Frontal cortex (tissue), 3 donors: ENCODE measurements at regions not wholly inside any gene's neighbourhood (a gene's known extent, or its start where the extent isn't known, plus 50 kb on each side); places are given as distances from the start of the nearest gene placed in this dataset.

ENCODE experiments used
- DNase-seq, 2 donors: peaks; one replicate each; pipeline ENCODE4 v3.0.0; 2012; ENCODE audit warnings: low spot score in 2 of 2
- FAIRE-seq: peaks from 2 replicates; lab custom pipeline; 2012; peaks lifted over from hg19 to GRCh38; lab: Jason Lieb, UNC
- donor health status: control.
- donor health status: control.
- donor health status: control.

- DNase-seq = no peak
- no peak for FAIRE-seq
Measured at GRCh38 chr2:66925128-66925527, 472.0 kb upstream of the ETAA1 start.

GRCh38 chr2:66926594-66927112, 470.5 kb upstream of the ETAA1 start:
- no peak for FAIRE-seq
- DNase-seq = no peak

GRCh38 chr2:66929632-66930338, 467.3 kb upstream of the ETAA1 start:
- FAIRE-seq (no peak), DNase-seq (no peak)

DNA sequence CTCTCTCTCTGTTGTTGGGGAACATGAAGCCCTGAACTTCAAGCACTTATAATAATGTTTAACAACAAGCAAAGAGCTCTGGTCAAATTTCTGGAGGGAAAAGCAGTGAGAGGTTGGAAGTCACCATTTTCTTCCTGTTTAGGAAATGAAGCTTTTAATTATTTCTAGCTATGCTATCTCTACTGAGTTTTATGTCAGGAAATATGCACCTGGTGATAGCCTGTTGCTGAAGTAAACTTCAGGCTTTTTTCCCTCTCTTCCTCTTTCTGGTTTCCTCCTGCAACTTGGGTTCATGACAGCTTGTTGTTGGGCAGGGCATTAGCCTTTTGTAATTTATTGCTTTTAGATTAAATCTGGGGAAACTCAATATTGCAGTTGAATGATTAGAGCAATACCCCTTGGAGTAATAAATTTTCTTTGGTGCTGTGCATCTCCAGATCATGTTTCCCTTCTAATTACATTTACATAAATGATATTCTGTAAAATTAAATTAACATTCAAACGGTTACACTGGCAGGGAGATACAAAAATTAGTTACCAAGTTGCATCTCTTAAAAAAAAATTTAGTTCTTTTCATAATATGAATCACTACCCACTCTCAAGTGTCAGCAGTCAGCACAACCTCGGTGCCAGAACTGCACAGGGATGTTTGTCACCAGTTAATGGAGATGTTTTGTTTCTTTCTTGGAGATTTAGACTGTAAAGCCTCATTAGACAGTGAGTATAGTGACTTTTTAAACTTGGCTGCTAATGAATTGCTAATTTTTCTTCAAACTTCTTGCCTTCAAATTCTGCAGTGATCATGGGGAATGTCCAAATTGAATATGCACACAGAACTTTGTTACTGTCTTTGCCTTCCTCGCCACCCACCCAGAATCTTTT, 466.6 kb upstream of the ETAA1 start:
- FAIRE-seq = no peak
- no peak for DNase-seq

DNA sequence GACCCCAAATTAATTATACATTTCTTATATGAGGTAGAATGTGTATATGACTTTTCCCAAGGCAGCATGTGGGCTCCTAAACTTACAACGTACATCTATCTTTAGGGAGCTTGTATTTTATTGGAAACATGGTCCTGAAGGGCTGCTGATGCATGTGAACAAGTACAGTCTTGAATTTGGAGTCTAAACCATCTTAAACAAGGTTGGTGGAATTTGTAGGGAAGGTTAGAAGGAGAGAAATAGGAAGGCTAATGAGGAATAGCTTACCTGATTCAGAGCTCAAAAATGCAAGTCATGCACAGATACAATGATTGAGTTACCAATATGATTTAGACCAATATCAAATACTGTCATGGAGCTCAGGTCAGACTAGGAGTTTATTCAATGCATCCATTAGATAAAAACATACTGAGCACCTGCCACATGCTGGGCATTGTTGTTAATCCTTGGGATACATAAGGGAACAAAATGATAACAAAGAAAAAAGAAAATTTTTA, 458.6 kb upstream of the ETAA1 start:
- DNase-seq (no peak), FAIRE-seq (no peak)

GRCh38 chr2:66940080-66940479, 457.1 kb upstream of the ETAA1 start:
- DNase-seq (no peak), FAIRE-seq (no peak)

DNA sequence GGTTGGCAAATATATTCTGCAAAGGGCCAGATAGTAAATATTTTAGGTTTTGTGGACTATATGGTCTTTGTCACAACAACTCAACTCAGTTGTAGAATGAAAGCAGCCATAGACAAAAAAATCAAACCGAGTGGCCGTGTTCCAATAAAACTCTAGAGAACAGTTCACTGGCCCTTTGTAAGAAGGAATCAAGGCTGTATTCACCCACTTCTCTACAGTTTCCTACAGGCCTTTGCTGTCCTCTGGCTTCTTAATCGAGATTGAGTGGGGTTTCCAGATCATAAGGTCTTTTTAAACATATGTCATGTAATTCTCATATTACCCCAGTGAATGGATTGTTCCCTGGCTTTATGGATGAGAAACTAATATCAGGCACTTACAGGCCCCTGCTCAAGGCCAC, 448.9 kb upstream of the ETAA1 start:
- no peak for DNase-seq
- FAIRE-seq = no peak

- FAIRE-seq = no peak
- no peak for DNase-seq
Measured at GRCh38 chr2:66957198-66957597, 439.9 kb upstream of the ETAA1 start.

GRCh38 chr2:66957677-66958076, 439.5 kb upstream of the ETAA1 start:
- no peak for FAIRE-seq
- no peak for DNase-seq

GRCh38 chr2:66960161-66960560, 437.0 kb upstream of the ETAA1 start:
- DNase-seq (no peak), FAIRE-seq (no peak)

DNA sequence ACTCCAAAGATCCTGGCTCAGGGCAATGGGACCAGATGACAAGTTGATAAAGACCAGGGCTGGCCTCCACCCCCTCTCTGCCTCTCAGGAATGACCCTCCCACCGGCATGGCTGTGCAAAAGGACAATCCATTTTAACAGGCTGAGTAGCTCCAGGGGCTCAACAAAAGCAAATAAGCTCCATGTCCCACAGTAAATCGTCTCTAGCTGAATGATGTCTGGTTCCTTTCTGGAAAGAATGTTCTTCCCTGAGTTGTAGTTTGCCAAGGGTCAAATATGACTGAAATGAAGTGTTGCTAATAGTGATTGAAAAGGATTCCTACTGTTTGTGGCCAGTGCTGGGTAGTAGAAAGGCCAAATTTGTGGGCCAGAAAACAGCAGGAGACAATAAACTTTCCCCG, 434.4 kb upstream of the ETAA1 start:
- DNase-seq = no peak
- FAIRE-seq = no peak

- FAIRE-seq = no peak
- DNase-seq = no peak
Measured at GRCh38 chr2:66966631-66967030, 430.5 kb upstream of the ETAA1 start.

DNA sequence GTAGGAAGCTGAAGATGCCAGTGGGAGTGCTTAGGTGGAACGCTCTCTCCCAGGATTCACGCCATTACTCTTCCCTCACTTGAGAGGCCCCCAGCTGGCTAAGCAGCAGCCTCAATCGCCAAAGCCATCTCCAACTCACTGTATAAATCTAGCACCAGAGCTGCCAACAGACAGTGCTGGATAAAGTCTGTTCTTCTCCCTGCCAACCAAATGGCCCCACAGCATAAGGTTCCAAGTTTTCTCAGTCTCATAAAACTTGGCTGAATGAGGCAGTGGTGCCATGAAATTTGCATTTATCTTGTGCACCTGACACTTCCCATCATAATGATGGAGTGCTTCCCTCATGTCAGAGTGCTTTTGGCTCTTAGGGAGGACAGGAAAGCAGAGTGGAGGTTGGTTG, 428.2 kb upstream of the ETAA1 start:
- DNase-seq = no peak
- no peak for FAIRE-seq

DNA sequence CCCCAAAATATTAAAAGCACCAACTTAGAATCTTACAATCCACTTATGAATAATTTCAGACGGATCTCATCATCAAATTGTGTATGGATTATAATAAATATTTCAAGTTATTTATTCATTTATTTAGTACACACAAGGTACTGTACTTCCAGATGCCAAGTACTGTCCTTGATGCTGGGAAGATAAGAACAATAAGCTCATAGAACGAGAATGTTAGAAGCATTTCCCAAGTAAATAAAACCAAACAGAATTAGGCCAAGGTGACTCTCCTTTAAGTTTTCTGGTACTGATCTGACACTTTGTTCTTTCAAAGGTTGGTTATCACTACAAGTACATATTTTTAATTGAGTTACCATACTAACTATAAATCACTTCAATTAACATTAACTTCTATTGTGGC, 416.1 kb upstream of the ETAA1 start:
- DNase-seq = no peak
- no peak for FAIRE-seq

DNA sequence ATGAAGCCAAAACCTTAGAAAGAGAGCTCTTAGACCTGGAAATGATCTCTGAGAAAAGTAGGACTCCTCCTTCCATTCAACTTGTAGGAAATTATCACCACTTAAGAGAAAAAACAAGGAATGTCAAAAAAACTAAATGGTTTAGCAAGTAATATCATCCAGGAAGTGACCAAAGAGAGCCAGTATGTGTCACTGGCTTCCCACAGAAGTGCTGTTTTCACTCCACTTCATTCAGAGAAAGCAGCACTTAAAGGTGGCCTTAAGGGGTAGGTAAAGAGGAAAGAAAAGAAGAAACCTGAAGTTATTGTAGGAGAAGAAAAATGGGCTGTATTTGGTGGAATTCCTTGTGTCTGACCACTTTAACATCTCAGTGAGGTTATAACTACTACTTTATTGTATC, 414.4 kb upstream of the ETAA1 start:
- DNase-seq (no peak), FAIRE-seq (no peak)

- FAIRE-seq (no peak), DNase-seq (no peak)
Measured at GRCh38 chr2:66984864-66985263, 412.3 kb upstream of the ETAA1 start.

DNA sequence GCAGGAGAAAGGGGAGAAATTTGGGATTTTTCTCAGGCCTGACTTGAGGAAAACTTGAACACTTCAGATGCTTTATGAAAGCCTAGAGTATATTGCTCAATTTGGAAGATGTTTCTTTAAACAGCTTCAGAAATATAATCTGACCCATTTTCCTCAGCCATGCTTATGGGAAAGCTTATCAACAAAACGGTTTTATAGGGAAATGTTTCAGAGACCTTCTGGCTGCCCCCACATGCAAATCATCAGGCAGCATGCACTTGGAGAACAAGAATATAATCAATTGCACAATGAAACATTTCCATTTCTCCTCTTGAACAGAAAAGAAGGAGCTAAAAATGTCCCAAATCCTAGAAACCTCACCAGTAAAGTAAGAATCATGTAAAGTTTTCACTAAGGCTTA, 411.2 kb upstream of the ETAA1 start:
- FAIRE-seq (no peak), DNase-seq (no peak)

GRCh38 chr2:66987733-66988132, 409.4 kb upstream of the ETAA1 start:
- DNase-seq = no peak

GRCh38 chr2:66994654-66995053, 402.5 kb upstream of the ETAA1 start:
- DNase-seq (no peak), FAIRE-seq (no peak)

More at GRCh38 chr2:66987733-66988132, 409.4 kb upstream of the ETAA1 start:
- no peak for FAIRE-seq

- no peak for DNase-seq
- no peak for FAIRE-seq
Measured at GRCh38 chr2:66995636-66996035, 401.5 kb upstream of the ETAA1 start.
